Kidney (tissue), 13 donors: ENCODE measurements at regions not wholly inside any gene's neighbourhood (a gene's known extent, or its start where the extent isn't known, plus 50 kb on each side); places are given as distances from the start of the nearest gene placed in this dataset.

Experiments used
- DNase-seq, 5 donors: peaks; one replicate each; pipeline ENCODE4 v3.0.0-alpha.2; 2013 to 2020
- FAIRE-seq: peaks from 2 replicates; lab custom pipeline; 2012; peaks lifted over from hg19 to GRCh38; lab: Jason Lieb, UNC
- H3K27ac ChIP-seq, 2 donors: one replicate each; pipeline ENCODE4 v1.7.0; 2013; ENCODE audit warnings: low read depth in 2 of 2, low read length in 2 of 2, inconsistent platforms in 1 of 2
- H3K27me3 ChIP-seq: one replicate; pipeline ENCODE4 v1.7.1; 2013; ENCODE audit warnings: low read length, inconsistent platforms; ENCODE audit not compliant: control insufficient read depth, insufficient read depth
- H3K36me3 ChIP-seq, 3 donors: one replicate each; pipeline versions ENCODE4 v1.7.0 to v1.7.1; 2013; ENCODE audit warnings: low read length in 3 of 3, control low read depth in 1 of 3, inconsistent platforms in 1 of 3; ENCODE audit not compliant: insufficient read depth in 3 of 3, control insufficient read depth in 2 of 3
- H3K4me1 ChIP-seq, 3 donors: one replicate each; pipeline versions ENCODE4 v1.7.0 to v1.7.1; 2013; ENCODE audit warnings: low read length in 3 of 3, inconsistent platforms in 1 of 3, low read depth in 1 of 3; ENCODE audit not compliant: control insufficient read depth in 2 of 3, insufficient read depth in 2 of 3
- H3K4me3 ChIP-seq, 3 donors: one replicate each; pipeline versions ENCODE4 v1.7.0 to v1.8.1; 2013; ENCODE audit warnings: low read length in 3 of 3, control low read depth in 1 of 3, inconsistent platforms in 1 of 3
- H3K9ac ChIP-seq, 3 donors: one replicate each; pipeline versions ENCODE4 v1.7.0 to v1.7.1; 2013; ENCODE audit warnings: low read length in 3 of 3, control low read depth in 1 of 3, inconsistent platforms in 1 of 3
- H3K9me3 ChIP-seq, 3 donors: one replicate each; pipeline versions ENCODE4 v1.7.0 to v1.7.1; 2013; ENCODE audit warnings: low read length in 3 of 3, control low read depth in 1 of 3, inconsistent platforms in 1 of 3; ENCODE audit not compliant: control insufficient read depth in 2 of 3, insufficient read depth in 1 of 3
- intact Hi-C: fragments of 100-400 bp; cut with DNase I; formaldehyde crosslinking; loops from one replicate; pipeline ENCODE4 v1.11.1; 2022
- TF ChIP-seq, protein P1 (sequence below): IDR thresholded peaks from 3 replicates; pipeline ENCODE4 v1.5.1; 2012; ENCODE audit warnings: mild to moderate bottlenecking, moderate library complexity, borderline replicate concordance; ENCODE audit not compliant: insufficient read depth; ENCODE audit errors: extremely low read depth
- donor health status: control.
- donor health status: control.
- donor health status: control.
- donor health status: control.
- donor health status: control.
- donor health status: DM: yes; HTN: yes; CAD: no.
- donor health status: Normal renal cell carcinoma (clear cell type).

DNA sequence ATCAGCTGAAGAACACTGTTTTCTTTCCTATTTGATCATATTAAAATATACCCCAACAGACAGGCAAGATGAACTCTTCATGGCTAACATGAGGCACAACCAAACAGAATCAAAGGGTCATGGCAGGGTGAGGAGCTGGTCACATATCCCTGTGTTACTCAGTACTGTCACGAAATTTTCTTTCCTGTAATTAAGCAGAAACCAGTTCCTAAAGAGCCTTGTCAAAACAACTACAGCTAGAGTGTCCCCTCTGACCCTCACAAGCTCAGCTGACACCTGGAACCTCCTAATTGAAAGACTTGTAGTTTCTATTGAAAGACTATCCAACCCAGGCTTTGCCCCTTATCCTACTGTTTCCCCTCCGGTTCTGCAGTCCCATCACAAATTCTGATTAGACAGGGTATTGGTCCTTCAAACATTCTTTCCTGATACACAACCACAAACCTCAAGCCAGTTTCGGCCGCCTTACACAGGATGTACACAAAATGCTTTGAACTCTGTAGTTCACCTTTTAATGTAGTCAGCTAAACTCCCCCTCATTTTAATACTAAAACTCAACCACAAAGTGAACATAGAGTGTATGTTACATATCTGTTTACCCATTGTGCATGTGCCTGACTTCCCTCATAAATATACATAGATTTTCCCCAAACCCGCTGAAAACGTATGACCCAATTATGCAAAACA lies 651.9 kb downstream of the MRPL39 start:
- intact Hi-C loops = no loop called here
- Histone ChIP-seq H3K9me3 (no peaks in the 10 kb centered on the region), H3K36me3 (no peaks in the 10 kb centered on the region), H3K27me3 (no peaks in the 10 kb centered on the region), H3K9ac (no peak overlapping the region), H3K4me1 (no peaks in the 10 kb centered on the region), H3K27ac (no peak overlapping the region), H3K4me3 (no peak overlapping the region)
- DNase-seq (peak in 1 of 5 donors; percentile 0), FAIRE-seq (no peak)
- TF ChIP-seq, protein P1, sequence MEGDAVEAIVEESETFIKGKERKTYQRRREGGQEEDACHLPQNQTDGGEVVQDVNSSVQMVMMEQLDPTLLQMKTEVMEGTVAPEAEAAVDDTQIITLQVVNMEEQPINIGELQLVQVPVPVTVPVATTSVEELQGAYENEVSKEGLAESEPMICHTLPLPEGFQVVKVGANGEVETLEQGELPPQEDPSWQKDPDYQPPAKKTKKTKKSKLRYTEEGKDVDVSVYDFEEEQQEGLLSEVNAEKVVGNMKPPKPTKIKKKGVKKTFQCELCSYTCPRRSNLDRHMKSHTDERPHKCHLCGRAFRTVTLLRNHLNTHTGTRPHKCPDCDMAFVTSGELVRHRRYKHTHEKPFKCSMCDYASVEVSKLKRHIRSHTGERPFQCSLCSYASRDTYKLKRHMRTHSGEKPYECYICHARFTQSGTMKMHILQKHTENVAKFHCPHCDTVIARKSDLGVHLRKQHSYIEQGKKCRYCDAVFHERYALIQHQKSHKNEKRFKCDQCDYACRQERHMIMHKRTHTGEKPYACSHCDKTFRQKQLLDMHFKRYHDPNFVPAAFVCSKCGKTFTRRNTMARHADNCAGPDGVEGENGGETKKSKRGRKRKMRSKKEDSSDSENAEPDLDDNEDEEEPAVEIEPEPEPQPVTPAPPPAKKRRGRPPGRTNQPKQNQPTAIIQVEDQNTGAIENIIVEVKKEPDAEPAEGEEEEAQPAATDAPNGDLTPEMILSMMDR = no peak

DNA sequence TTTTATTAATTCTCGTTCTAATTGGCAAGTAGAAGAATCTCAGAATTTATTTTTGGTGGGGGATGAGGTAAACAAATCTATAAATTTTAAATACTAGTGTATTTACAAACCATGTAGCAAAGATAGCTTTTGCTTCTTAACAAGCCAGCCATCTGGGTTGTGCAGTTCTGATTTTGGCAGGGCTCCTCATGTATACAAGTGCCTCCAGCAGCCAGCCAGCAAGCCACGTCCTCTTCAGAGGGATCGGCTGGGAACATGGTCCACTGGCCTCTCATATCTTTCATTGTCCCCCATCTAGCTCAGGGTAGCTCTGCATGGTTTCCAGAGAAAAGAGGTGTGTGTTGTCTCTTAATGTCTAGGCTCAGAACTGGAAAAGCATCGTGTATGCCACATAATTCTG lies 659.1 kb downstream of the MRPL39 start:
- H3K27me3 ChIP-seq = no peaks in the 10 kb centered on the region
- FAIRE-seq = no peak
- no peak overlapping the region for H3K4me3 ChIP-seq
- no peaks in the 10 kb centered on the region for H3K36me3 ChIP-seq
- no peak overlapping the region for H3K27ac ChIP-seq
- TF ChIP-seq, protein P1 = no peak
- no peaks in the 10 kb centered on the region for H3K4me1 ChIP-seq
- intact Hi-C loops = no loop called here
- H3K9me3 ChIP-seq = no peaks in the 10 kb centered on the region
- H3K9ac ChIP-seq = no peak overlapping the region
- peak in 1 of 5 donors; percentile 29 for DNase-seq

DNA sequence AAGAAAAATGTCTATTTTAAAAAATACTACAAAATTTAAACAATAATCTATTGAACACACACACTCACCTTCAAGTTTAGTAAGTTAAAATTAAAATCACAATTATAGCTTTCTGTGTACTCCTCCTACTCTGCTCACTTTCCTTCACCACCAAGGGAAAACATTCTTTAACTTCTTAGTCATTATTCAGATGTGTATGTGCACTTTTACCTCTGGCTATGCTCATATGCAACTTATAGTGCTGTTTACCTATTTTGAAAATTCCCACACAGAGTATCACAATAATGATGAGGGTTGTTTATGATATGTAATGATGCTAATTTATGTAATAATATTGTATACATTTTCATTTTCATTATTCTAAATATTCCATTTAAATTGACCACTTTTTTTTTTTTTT lies 661.4 kb downstream of the MRPL39 start:
- H3K4me3 ChIP-seq = no peak overlapping the region
- FAIRE-seq (no peak), DNase-seq (no peak)
- intact Hi-C loops = no loop called here
- H3K9ac ChIP-seq = no peak overlapping the region
- H3K27me3 ChIP-seq = no peaks in the 10 kb centered on the region
- H3K9me3 ChIP-seq = no peaks in the 10 kb centered on the region
- H3K36me3 ChIP-seq = no peaks in the 10 kb centered on the region
- TF ChIP-seq, protein P1 = no peak
- no peaks in the 10 kb centered on the region for H3K4me1 ChIP-seq
- H3K27ac ChIP-seq = no peak overlapping the region
